Tibial nerve (tissue), 4 donors: ENCODE measurements at regions not wholly inside any gene's neighbourhood (a gene's known extent, or its start where the extent isn't known, plus 50 kb on each side); places are given as distances from the start of the nearest gene placed in this dataset.

Experiments used
- DNase-seq, 2 donors: peaks; one replicate each; pipeline ENCODE4 v3.0.0-alpha.2; 2019; ENCODE audit warnings: low spot score in 2 of 2
- H3K27ac ChIP-seq, 4 donors: fragments of 200-600 bp; sonication (generic) in 3 of 4; one replicate each; pipeline ENCODE4 v1.5.1; 2017 to 2019; ENCODE audit warnings: mild to moderate bottlenecking in 1 of 4
- H3K27me3 ChIP-seq, 2 donors: fragments of 200-600 bp; sonication (generic) in 1 of 2; one replicate each; pipeline versions ENCODE4 v1.5.1 to v1.6.0; 2017 to 2019
- H3K36me3 ChIP-seq, 3 donors: fragments of 200-600 bp; sonication (generic); one replicate each; pipeline ENCODE4 v1.5.1; 2018 to 2019
- H3K4me1 ChIP-seq, 4 donors: fragments of 200-600 bp; sonication (generic) in 3 of 4; one replicate each; pipeline ENCODE4 v1.5.1; 2017 to 2019
- H3K4me3 ChIP-seq, 4 donors: fragments of 200-600 bp; sonication (generic) in 3 of 4; one replicate each; pipeline ENCODE4 v1.5.1; 2017 to 2019; ENCODE audit warnings: mild to moderate bottlenecking in 1 of 4, moderate library complexity in 1 of 4
- H3K9me3 ChIP-seq, 4 donors: fragments of 200-600 bp; sonication (generic) in 3 of 4; one replicate each; pipeline ENCODE4 v1.5.1; 2017 to 2019
- EP300 ChIP-seq, 2 donors: sonication (generic); formaldehyde crosslinking; IDR thresholded peaks; one replicate each; pipeline ENCODE4 v1.6.1; 2017; ENCODE audit warnings: antibody characterized with exemption in 2 of 2, mild to moderate bottlenecking in 1 of 2
- POLR2A ChIP-seq, 2 donors: fragments of 450-650 bp; IDR thresholded peaks; one replicate each; pipeline ENCODE4 v1.6.1; 2017; ENCODE audit warnings: antibody characterized with exemption in 2 of 2, mild to moderate bottlenecking in 2 of 2, moderate library complexity in 2 of 2
- WGBS, 2 donors: methylation state at CpG; one replicate each; pipeline ENCODE4 v1.1.5; 2018; 5-methylcytosine and 5-hydroxymethylcytosine counted together
- TF ChIP-seq, protein P1 (sequence below), 5 experiments: fragments of 200-600 bp in 3 of 5; fragments of 450-650 bp in 2 of 5; sonication (generic) in 3 of 5; IDR thresholded peaks; one replicate each; pipeline ENCODE4 v1.5.1; 2016 to 2019; ENCODE audit warnings: antibody characterized with exemption in 5 of 5, mild to moderate bottlenecking in 3 of 5, moderate library complexity in 2 of 5

DNA sequence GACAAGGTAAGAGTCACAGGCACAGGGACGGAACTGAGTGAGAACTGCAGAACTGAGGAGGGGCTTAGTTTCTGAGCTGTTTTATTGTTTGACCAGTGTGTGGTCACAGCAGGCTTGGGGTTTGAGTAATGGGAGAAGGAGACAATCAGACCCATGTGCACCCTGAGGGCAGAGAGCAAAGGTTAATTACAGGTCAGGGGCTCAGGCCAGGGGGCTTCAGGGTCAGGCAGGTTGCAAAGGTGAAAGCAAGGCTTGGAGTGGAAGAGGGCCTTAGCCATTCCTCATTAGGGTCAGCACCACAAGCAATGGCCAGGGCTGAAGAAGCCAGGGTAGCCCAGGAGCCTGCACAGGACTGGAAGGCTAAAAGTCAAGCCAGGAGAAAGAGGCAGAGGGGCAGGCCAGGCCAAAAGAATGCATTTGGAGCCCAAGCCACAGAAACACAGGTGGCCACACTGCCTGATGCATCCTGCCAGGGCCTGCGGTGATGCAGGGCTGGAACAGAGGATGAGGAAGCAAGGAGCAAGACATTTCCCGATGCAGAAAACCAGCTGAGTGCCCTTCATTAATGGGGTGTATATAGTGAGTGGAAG, 209.8 kb upstream of the GYPC start:
- DNase-seq, result no peak
- H3K27me3 ChIP-seq, result no peaks in the 10 kb centered on the region
- H3K36me3 ChIP-seq, result no peaks in the 10 kb centered on the region
- H3K4me3 ChIP-seq, result no peak overlapping the region
- TF ChIP-seq POLR2A (IDR thresholded peaks at IDR 0.05) (no peak), EP300 (IDR thresholded peaks at IDR 0.05) (no peak)
- TF ChIP-seq, protein P1, sequence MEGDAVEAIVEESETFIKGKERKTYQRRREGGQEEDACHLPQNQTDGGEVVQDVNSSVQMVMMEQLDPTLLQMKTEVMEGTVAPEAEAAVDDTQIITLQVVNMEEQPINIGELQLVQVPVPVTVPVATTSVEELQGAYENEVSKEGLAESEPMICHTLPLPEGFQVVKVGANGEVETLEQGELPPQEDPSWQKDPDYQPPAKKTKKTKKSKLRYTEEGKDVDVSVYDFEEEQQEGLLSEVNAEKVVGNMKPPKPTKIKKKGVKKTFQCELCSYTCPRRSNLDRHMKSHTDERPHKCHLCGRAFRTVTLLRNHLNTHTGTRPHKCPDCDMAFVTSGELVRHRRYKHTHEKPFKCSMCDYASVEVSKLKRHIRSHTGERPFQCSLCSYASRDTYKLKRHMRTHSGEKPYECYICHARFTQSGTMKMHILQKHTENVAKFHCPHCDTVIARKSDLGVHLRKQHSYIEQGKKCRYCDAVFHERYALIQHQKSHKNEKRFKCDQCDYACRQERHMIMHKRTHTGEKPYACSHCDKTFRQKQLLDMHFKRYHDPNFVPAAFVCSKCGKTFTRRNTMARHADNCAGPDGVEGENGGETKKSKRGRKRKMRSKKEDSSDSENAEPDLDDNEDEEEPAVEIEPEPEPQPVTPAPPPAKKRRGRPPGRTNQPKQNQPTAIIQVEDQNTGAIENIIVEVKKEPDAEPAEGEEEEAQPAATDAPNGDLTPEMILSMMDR (IDR thresholded peaks at IDR 0.05), result no peak
- no peaks in the 10 kb centered on the region for H3K9me3 ChIP-seq
- H3K4me1 ChIP-seq, result no peaks in the 10 kb centered on the region
- H3K27ac ChIP-seq, result no peak overlapping the region
- WGBS, 2 donors, result 58 to 75% methylated on average over 3 of the region's 3 CpGs

- WGBS, 2 donors, result 55 to 58% methylated on average over 5 of the region's 5 CpGs
- peaks cover 0 to 6% (median 0%) of the 10 kb centered on the region in 4 donors for H3K9me3 ChIP-seq
- no peaks in the 10 kb centered on the region for H3K36me3 ChIP-seq
- TF ChIP-seq, protein P1 (IDR thresholded peaks at IDR 0.05), result no peak
- TF ChIP-seq EP300 (IDR thresholded peaks at IDR 0.05) (no peak), POLR2A (IDR thresholded peaks at IDR 0.05) (no peak)
- H3K4me1 ChIP-seq, result no peaks in the 10 kb centered on the region
- H3K27me3 ChIP-seq, result no peaks in the 10 kb centered on the region
- no peak overlapping the region for H3K4me3 ChIP-seq
- H3K27ac ChIP-seq, result no peak overlapping the region
- DNase-seq, result no peak
Observed at GRCh38 chr2:126448611-126449010, 207.3 kb upstream of the GYPC start.

GRCh38 chr2:126449677-126450076, 206.3 kb upstream of the GYPC start:
- no peak for DNase-seq
- 34 to 53% methylated on average over 2 of the region's 2 CpGs for WGBS, 2 donors
- H3K9me3 ChIP-seq, result peaks cover 0 to 6% (median 0%) of the 10 kb centered on the region in 4 donors

GRCh38 chr2:126463892-126464674, 191.9 kb upstream of the GYPC start:
- Histone ChIP-seq H3K36me3 (no peaks in the 10 kb centered on the region), H3K4me3 (no peak overlapping the region), H3K4me1 (no peaks in the 10 kb centered on the region), H3K9me3 (no peaks in the 10 kb centered on the region), H3K27me3 (no peaks in the 10 kb centered on the region), H3K27ac (no peak overlapping the region)
- TF ChIP-seq POLR2A (IDR thresholded peaks at IDR 0.05) (no peak), EP300 (IDR thresholded peaks at IDR 0.05) (no peak)
- TF ChIP-seq, protein P1 (IDR thresholded peaks at IDR 0.05), result no peak
- no peak for DNase-seq
- 77 to 80% methylated on average over 8 of the region's 8 CpGs for WGBS, 2 donors

More at GRCh38 chr2:126449677-126450076, 206.3 kb upstream of the GYPC start:
- Histone ChIP-seq H3K27ac (no peak overlapping the region), H3K4me1 (no peaks in the 10 kb centered on the region), H3K36me3 (no peaks in the 10 kb centered on the region), H3K4me3 (no peak overlapping the region), H3K27me3 (no peaks in the 10 kb centered on the region)
- TF ChIP-seq EP300 (IDR thresholded peaks at IDR 0.05) (no peak), POLR2A (IDR thresholded peaks at IDR 0.05) (no peak)
- TF ChIP-seq, protein P1 (IDR thresholded peaks at IDR 0.05), result no peak

DNA sequence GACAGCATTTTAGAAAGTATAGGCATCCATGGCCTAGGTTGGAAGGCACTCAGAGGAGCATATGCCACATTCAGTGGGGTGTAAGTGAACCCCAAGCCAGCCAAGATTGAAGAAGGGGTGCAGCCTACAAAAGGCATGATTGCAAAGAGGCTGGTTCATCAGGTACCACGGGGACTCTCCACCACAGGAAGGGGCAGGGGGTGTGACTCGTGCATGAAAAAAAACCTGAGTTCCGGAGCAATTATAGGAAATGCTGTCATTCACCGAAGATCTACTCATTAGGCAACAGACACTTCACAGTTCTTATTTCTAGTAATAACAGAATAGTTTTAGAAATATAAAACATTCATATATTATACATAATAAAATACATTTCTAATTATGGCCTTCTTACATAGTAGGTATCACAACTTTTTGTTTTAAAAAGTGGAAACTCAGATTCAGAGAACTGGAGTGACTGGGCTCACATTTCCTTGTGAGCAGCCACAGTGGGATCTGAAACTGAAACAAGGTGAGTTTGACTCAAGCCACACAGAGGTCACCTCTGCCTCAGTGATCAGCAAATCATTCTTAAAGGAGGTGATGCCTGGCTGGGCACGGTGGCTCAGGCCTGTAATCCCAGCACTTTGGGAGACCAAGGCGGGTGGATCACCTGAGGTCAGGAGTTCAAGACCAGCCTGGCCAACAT, 188.4 kb upstream of the GYPC start:
- Histone ChIP-seq H3K27me3 (no peaks in the 10 kb centered on the region), H3K36me3 (no peaks in the 10 kb centered on the region), H3K4me1 (no peaks in the 10 kb centered on the region), H3K4me3 (no peak overlapping the region), H3K27ac (no peak overlapping the region), H3K9me3 (no peaks in the 10 kb centered on the region)
- TF ChIP-seq POLR2A (IDR thresholded peaks at IDR 0.05), result no peak
- TF ChIP-seq, protein P1 (IDR thresholded peaks at IDR 0.05), result no peak
- TF ChIP-seq EP300 (IDR thresholded peaks at IDR 0.05), result no peak
- no peak for DNase-seq
- 87% methylated on average over 6 of the region's 6 CpGs for WGBS, 2 donors
